ENCODE measurements at regions not wholly inside any gene's neighbourhood (a gene's known extent, or its start where the extent isn't known, plus 50 kb on each side); places are given as distances from the start of the nearest gene placed in this dataset.
"Not testable (repeated sequence)": the region's sequence is repeated elsewhere in the genome, so short reads cannot be mapped to it uniquely, and the experiment has no call there.

DNA sequence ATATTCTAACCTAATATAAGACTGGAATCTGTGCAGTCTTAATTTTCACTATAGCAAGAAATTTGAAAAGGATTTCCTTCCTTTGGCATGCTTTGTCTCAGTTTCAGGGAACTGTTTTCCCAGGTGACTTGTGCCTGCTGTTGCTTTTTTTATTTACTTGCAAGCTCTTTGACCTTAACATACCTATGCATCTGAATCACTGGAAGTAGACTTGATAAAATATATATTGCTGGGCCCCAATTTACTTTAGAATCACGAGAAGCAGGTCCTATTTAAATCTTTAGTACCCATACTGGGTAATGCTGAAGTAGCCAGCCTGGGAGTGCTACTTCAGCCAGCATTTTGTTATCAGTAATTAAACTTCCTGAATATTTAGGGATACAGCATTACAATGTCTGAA is 257.9 kb upstream of the ALCAM start:
- no peak for DNase-seq

DNA sequence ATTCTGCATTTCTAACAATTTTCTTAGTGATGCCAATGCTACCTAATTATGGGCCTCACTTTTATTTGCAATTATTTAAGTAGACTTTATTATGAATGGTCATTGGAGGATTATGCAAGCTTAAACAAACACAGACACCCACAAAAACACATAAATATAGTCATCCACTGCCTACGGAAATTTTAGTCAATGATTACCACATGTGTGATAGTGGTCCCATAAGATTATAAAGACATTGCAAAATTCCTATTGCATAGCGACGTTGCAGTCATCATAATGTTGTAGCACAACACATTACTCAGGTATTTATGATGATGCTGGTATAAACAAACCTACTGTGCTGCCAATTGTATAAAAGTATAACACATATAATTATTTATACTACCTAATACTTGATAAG is 247.8 kb upstream of the ALCAM start:
- no peak for DNase-seq

DNA sequence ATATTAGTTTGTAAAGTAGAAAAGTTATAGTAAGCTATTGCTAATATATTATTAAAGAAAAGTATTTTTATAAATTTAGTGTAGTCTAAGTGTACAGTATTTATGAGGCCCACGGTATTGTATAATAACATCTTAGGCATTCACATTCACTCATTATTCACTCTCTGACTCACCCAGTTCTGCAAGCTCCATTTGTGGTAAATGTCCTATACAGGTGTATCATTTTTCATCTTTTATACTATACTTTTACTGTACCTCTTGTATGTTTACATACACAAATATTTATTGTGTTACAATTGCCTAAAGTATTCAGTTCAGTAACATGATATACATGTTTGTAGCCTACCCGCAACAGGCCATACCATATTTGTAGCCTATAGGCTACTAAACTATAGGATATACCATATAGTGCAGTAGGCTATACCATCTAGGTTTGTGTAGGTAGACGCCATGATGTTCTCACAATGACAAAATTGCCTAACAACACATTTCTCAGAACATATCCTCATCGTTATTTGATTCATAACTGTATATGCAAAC is 246.8 kb upstream of the ALCAM start:
- no peak for DNase-seq

DNA sequence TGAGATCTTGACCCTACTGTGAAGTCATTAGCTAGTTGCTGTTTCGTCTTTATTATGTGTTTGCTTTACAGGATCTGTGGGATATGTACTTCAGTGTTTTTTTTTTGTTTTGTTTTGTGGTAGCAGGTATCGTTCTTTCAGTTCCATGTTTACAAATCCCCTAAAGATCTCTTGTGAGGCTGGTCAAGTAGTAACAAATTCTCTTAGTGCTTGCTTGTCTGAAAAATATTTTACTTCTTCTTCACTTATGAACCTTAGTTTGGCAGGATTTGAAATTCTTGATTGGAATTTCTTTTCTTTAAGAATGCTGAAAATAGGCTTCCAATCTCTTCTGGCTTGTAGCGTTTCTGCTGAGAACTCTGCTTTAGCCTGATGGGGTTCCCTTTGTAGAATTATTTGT is 235.8 kb upstream of the ALCAM start:
- DNase-seq, result no peak

DNA sequence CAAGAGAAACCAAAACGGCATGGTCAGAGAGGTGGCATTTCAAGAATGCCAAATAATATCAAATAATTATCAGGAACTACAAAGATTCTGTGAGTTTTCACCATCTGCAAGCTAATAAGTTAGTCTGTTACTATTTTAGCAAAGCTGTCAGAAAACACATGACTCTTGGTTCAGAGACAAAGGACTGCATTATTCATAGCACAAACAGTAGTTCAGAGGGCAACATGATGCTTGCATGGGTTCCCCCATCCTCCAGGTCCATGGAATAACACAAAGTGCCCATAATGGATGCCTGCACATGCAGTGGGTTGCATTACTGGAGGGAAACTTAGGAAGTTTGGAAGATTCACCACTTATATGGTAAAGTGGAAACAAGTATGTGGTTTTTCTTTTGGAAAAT is 228.8 kb upstream of the ALCAM start:
- no peak for DNase-seq

DNA sequence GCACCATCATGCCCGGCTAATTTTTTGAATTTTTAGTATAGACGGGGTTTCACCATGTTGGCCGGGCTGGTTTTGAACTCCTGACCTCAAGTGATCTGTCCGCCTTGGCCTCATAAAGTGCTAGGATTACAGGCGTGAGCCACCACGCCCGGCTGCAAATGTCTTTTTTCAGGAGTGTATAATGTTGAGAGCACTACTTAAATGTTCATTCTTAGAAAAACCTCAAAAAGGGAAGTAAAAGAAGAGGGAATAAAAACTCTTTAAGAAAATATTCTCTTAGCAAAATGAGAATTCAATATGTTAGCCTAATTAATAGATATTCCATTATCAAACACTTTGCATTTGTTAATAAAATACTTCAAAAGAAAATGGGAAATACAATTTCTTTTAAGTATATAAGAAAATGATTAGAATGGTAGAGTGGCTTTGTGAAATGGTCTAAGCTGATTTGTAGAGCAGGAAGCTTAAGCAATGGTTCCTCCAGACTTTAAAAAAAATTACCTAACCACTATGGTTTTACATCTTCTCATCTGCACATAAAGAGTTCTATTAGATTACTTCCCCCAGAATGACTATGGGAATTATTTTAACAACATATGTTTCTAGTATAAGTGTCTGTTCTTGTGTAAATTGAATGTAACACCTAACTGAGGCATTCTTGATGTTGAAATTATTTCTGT is 226.7 kb upstream of the ALCAM start:
- no peak for DNase-seq

DNA sequence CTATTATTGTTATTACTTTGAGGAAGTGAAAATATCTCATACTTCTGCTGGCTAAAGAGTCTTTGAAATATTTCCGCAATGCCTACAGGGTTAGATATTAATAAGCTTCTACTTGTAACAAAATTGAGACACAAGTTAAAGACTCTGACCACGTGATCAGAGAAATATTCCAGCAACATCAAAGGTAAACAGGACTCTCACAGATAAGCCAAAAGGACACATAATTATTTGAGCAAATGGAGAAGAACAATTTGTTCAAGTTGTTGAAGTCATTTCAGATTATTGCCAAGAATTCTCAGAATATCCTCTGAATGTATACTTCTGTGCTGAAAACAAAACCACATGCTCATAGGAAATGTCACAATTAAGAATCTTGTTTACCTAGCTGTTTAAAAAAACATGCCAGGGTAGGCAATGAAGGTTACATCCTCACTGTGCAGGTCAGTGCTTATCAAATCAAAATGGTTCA is 225.8 kb upstream of the ALCAM start:
- no peak for DNase-seq

DNA sequence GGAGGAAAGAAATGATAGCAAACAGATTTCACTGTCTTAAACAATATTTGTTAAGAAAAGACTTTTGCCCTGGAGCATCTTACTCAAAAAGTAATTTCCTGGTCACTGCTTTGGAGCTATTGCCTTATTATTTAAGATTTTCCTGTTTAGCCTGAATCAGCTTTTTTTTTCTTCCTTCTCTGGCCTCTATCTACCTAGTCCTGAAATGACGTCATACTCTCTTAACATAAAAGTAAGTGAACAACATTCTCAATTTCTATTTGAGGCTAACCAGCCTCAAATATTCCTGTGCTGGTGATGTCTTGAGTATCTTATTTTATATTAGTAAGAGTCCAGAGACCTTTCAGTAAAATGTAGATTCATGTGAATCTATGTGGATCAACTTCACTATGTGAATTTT is 221.9 kb upstream of the ALCAM start:
- DNase-seq, result no peak

DNA sequence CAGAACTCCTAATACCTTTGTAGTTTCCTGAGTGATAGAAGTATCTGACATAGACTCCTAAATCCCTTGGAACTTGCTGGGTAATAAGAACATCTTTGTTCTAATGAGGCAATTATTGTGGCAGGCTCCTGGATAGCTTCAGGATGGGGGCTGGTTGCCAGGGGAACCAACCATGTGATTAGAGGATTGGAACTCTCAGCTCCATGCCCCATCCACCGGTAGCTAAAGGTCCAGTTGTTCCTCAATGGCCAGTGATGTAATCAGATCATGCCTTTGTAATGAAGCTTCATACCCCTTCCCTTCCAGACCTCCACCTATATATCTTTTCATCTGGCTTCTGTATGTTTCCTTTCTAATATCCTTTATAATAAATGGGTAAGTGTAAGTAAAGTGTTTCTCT is 221.2 kb upstream of the ALCAM start:
- no peak for DNase-seq

DNA sequence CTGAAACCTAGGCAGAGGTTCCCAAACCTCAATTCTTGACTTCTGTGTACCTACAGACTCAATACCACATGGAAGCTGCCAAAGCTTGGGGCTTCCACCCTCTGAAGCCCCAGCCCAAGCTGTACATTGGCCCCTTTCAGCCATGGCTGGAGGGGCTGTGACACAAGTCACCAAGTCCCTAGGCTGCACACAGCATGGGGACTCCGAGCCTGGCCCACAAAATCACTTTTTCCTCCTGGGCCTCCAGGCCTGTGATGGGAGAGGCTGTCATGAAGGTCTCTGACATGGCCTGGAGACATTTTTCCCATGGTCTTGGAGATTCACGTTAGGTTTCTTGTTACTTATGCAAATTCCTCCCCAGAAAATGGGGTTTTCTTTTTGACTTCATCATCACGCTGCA is 217.5 kb upstream of the ALCAM start:
- not testable (repeated sequence) for DNase-seq

DNA sequence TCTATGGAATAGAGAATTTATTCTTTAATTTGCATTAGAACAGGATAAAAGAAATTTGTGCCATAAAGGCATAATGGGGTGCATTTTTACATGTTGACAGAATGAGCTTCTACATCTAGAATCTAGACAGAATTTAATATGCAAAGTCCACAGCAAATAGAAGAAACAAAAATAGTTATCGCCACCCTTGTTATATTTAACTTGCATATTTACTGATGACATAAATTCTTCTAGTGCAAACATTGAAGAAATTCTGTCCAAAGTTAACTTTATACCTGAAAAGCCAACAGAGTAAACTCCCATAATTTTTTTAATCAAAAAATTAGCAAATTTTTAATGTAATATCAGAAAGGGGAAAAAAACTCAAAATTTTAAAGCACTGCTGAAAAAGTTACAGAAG is 213.7 kb upstream of the ALCAM start:
- no peak for DNase-seq

DNA sequence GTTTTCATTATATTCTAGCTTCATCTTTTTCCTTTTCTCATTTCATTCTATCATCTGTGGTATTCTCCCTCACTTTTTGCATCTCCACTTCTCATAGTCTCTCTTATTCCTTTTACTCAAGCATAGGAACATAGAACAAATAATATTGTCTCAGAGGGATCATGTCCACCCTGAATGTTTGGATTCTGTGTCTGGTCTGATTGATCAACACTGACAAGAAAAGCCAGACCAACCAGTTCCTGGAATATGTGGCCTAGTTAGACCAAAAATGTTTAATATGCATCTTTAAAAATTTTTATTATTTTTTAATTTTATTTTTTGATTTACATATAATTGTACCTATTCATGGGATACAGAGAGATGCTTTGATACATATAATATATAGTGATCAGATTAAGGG is 212.0 kb upstream of the ALCAM start:
- DNase-seq, result no peak

DNA sequence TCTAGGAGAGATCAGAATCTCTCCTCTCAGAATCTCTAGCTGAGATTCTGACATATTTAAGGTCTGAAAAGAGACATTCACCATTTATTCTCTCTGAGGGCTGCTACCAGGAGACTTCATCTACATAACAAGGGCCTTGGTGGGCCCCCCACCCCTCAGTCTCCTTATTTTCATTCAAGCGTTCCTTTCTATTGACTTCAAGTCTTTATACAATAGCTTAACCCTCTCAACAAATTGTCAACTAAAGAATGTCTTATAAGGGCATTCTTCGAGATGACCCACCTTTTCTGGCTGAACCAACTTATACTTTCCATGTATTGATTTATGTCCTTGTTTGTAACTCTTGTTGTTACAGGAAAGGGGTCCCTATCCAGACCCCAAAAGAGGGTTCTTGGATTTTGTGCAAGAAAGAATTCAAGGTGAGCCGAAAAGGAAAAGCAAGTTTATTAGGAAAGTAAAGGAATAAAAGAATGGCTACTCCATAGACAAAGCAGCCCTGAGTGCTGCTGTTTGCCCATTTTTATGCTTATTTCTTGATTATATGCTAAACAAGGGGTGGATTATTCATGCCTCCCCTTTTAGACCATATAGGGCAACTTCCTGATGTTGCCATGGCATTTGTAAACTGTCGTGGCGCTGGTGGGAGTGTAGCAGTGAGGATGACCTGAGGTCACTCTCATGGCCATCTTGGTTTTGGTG is 209.5 kb upstream of the ALCAM start:
- DNase-seq, result no peak

DNA sequence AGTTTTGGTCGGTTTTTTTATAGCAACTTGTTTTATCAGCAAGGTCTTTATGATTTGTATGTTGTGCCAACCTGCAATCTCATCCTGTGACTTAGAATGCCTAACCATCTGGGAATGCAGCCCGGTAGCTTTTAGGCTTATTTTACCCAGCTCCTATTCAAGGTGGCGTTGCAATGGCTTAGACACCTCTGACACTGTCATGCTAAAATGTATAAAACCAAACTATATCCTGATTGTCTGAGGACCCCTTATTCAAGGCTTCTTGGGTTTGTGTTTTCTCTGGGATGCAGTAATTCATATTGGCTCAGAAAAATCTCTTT is 209.0 kb upstream of the ALCAM start:
- no peak for DNase-seq

DNA sequence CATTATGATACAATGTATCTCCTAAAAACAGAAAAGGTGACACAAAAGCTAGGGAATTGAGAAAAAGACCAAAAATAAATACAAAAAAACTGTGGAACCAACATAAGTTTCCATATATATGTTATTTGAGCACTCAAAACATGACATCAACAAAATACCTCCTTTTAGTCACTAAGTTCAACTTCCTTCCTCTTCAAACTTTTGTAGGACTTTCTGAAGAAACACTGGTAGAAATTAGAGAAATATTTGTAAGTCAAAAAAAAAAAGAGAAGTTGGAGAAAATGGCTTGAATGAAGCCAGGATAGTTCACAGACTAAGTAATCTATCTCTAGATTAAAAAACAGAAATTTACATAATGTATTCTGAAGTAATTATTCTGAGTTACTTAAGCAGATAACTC is 208.4 kb upstream of the ALCAM start:
- no peak for DNase-seq

DNA sequence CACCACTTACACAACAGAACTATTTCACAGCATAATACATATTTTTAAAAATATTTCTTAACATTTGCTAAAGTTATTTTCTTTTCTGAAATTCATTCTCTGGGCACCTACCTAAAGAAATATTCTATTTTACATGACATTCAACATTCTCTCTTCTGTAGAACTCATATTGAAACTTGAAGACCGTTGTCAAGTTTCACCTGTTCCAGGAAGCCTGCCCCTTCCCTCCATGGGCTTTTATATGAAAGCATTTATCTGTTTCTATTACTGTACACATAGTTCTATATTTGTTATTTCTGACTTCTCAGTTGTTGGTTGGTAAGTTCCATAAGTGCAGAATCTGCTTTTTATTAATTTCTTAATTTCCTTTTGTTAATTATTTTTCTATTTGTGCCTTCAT is 204.3 kb upstream of the ALCAM start:
- no peak for DNase-seq

DNA sequence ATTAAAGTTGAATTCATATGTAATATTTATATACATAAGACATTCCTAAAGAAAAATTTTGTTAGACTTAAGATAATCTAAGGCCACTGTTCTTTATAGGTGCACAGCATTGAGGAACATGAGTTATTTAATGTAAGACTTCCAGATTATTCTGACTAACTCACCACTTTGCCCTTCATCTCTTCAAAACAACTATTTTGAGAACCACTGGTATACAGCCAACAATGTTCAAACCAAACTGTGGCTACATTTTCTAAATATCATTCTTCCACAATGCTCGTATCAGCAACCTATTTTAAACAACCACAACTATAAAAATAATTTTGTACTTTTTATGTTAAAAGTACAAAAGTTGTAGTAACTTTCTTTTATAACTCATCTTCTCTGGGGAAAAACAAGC is 199.8 kb upstream of the ALCAM start:
- no peak for DNase-seq

DNA sequence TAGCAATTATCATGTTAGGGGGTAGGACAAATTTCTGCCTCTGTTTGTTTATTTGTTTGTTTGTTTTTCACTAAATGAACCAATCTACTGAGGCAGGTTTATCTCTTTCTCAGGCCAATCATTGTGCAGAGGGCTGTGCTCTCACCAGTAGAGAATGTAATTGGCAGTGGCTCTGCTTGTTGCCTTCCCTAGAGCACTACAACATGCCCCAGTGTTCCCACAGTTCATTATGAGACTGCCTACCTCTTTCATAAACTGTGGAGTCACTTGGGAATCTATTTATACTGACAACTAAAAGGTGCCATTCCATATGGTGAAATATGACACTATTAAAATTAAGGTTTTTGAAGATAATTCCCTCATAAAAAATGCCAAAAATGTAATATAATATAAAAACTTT is 196.3 kb upstream of the ALCAM start:
- DNase-seq, result no peak

DNA sequence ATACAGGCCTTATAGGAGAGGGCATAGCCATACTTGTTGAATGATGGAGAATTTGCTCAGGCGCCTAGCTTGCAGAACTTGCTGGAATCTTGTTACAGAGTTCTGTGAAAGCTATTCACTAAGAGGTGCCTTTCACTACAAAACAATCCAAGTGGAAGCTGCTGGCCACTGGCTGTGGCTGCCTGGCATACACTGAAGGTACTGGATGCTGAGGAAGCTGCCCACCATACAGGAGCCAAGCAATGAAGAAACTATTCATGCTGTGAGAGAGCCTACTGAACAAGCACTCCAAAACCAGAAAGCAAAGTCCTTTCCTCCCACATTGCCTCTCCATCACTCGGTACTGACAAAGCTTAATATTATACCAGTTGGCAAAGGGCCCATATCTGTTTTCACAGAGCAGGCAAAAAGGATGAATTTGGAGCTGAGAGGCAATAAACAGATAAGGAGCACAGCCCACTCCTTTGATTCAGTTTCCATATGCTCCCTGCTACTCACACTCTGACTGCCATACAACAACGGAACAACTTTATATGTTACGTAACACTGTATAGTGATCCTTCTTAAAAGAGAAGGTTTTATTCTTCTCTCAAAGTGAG is 192.6 kb upstream of the ALCAM start:
- DNase-seq, result no peak

DNA sequence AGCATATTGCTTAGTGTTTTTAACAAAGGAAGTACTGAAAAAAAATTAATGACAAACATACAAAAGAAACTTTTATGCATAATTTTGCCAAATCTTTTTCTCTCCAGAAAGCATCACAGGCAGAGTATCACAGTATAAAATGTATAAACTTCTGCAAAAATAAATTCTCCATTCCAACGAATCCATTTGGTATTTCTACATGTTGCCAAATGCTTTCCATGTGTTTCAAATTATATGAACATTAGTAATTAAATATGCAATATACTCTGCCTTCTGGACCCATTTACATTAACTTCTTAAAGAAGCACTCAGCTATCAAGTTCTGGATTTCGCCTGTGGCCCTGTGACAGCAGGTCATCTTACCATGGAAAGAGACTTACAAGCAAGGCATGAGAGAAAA is 189.1 kb upstream of the ALCAM start:
- no peak for DNase-seq

DNA sequence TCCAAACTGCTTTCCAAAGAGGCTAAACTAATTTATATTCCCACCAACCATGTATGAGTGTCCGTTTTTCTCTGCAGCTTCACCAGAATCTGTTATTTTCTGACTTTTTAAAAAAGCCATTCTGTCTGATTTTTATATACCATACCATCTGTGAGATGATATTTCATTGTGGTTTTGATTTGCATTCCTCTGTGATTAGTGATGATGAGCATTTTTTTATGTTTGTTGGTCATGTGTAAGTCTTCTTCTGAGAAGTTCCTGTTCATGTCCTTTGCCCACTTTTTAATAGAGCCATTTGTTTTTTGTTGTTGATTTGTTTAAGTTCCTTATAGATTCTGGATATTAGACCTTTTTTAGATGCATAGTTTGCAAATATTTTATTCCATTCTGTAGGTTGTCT is 179.4 kb upstream of the ALCAM start:
- no peak for DNase-seq

DNA sequence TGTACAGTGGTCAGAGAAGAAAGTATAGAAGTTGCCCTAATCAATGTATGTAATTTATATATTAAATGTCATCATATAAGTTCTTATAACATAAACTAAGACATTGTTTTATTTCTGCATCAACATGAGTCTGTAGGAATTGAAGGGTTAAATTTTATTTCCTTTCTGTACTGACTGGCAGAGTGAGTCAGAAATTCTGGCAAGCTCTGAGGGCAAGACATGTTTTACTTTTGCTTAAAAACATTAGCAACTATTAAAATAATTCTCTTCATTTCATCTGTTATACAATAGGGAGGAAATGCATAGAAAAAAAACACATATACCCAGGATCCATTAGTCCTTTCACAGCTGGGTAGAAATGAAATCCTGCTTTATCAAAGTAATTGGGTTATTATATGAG is 171.4 kb upstream of the ALCAM start:
- no peak for DNase-seq

DNA sequence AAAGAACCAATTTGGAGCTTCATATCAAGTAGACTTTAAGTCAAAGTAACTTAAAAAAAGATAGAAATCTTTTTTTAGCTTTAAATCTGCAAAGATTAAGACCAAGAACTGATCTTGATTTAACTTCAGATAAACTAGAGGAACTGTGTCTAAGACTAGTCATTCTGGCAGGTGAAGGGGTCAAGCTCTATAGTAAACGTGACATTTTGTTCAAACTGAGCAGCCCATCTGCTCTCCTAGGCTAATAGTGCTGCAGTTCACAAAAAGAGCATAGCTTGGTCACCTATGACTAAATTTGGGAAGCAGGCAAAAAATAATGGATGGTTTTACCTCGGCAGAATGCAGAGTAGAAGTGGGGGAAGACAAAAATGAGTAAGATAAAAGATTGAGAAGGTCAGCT is 168.8 kb upstream of the ALCAM start:
- no peak for DNase-seq

DNA sequence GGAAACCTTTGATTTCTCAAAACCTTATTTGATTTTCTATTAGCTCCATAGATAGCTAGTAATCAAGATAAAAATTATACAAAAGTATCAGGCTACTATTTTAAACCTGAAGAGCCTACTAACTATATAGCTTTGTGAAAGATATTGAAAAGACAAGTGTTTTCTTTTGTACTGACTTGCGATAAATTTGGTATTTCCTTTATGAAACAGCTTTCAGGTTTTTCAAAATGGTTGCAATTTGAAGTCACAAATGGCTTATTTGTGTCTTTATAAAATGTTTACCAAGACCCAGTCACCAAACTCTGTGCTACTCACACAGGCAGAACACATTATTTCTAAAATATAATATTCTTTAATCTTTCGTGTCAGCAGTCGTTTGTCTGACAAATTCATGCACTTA is 167.5 kb upstream of the ALCAM start:
- no peak for DNase-seq

DNA sequence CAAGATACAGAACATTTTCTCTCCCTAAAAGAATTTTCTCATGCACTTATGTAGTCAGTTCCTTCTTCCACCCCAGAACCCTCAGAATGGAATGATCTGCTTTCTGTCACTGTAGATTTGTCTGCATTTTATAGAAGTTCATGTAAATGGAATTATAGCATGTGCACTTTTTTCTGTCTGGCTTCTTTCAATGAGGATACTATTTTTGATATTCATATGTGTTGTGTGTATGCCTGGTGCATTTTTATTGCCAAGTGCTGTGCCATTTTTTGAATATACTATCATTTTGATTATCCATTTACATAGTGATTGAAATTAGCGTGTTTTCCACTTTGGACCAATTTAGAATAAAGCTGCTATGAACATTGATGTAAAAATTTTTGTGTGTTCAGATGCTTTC is 156.6 kb upstream of the ALCAM start:
- no peak for DNase-seq
